HEK293T (cell line): ENCODE measurements at regions not wholly inside any gene's neighbourhood (a gene's known extent, or its start where the extent isn't known, plus 50 kb on each side); places are given as distances from the start of the nearest gene placed in this dataset.

Experiments used
- ARNT ChIP-seq: fragments of 450-650 bp; IDR thresholded peaks from 2 replicates; pipeline ENCODE4 v1.6.1; 2017; ENCODE audit warnings: mild to moderate bottlenecking
- BHLHE40 ChIP-seq: fragments of 450-650 bp; IDR thresholded peaks from 2 replicates; pipeline ENCODE4 v1.6.1; 2016; ENCODE audit warnings: mild to moderate bottlenecking, moderate library complexity, borderline replicate concordance
- ELF4 ChIP-seq: fragments of 450-650 bp; IDR thresholded peaks from 2 replicates; pipeline ENCODE4 v1.6.1; 2017; ENCODE audit warnings: antibody characterized with exemption
- FOXA1 ChIP-seq: fragments of 450-650 bp; IDR thresholded peaks from 2 replicates; pipeline ENCODE4 v1.6.1; 2016; ENCODE audit warnings: mild to moderate bottlenecking
- FOXK2 ChIP-seq: fragments of 450-650 bp; IDR thresholded peaks from 2 replicates; pipeline ENCODE4 v1.6.1; 2016; ENCODE audit warnings: mild to moderate bottlenecking
- FOXM1 ChIP-seq: fragments of 450-650 bp; IDR thresholded peaks from 2 replicates; pipeline ENCODE4 v1.6.1; 2017; ENCODE audit warnings: mild to moderate bottlenecking, borderline replicate concordance
- HDGF ChIP-seq: fragments of 450-650 bp; IDR thresholded peaks from 2 replicates; pipeline ENCODE4 v1.6.1; 2017; ENCODE audit warnings: antibody characterized with exemption, borderline replicate concordance
- LEF1 ChIP-seq: fragments of 450-650 bp; IDR thresholded peaks from 2 replicates; pipeline ENCODE4 v1.6.1; 2017; ENCODE audit warnings: mild to moderate bottlenecking, borderline replicate concordance
- NFRKB ChIP-seq: fragments of 450-650 bp; IDR thresholded peaks from 2 replicates; pipeline ENCODE4 v1.6.1; 2016; ENCODE audit warnings: mild to moderate bottlenecking, moderate library complexity
- SP1 ChIP-seq: fragments of 450-650 bp; IDR thresholded peaks from 2 replicates; pipeline ENCODE4 v1.6.1; 2017
- SUZ12 ChIP-seq: fragments of 450-650 bp; IDR thresholded peaks from 2 replicates; pipeline ENCODE4 v1.6.1; 2016; ENCODE audit warnings: mild to moderate bottlenecking
- TARDBP ChIP-seq: fragments of 450-650 bp; IDR thresholded peaks from 2 replicates; pipeline ENCODE4 v1.6.1; 2016
- ZNF384 ChIP-seq: fragments of 450-650 bp; IDR thresholded peaks from 2 replicates; pipeline ENCODE4 v1.6.1; 2016
- TF ChIP-seq, protein P1 (sequence below): fragments of 450-650 bp; IDR thresholded peaks from 2 replicates; pipeline ENCODE4 v1.6.1; 2016

- TF ChIP-seq ARNT (no peak), ZNF384 (no peak), NFRKB (no peak), FOXK2 (no peak), SP1 (no peak), FOXM1 (no peak), SUZ12 (no peak), FOXA1 (no peak), BHLHE40 (no peak), TARDBP (no peak), HDGF (no peak), LEF1 (no peak), ELF4 (no peak)
- TF ChIP-seq, protein P1, sequence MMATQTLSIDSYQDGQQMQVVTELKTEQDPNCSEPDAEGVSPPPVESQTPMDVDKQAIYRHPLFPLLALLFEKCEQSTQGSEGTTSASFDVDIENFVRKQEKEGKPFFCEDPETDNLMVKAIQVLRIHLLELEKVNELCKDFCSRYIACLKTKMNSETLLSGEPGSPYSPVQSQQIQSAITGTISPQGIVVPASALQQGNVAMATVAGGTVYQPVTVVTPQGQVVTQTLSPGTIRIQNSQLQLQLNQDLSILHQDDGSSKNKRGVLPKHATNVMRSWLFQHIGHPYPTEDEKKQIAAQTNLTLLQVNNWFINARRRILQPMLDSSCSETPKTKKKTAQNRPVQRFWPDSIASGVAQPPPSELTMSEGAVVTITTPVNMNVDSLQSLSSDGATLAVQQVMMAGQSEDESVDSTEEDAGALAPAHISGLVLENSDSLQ = no peak
These were observed 57.5 kb upstream of the KLF13 start for GRCh38 chr15:31268911-31269784.
